H9 (cell line): ENCODE measurements at regions not wholly inside any gene's neighbourhood (a gene's known extent, or its start where the extent isn't known, plus 50 kb on each side); places are given as distances from the start of the nearest gene placed in this dataset.

Source experiments
- DNase-seq: peaks from one replicate; pipeline ENCODE4 v3.0.0-alpha.2; 2017
- H2AFZ ChIP-seq: one replicate; pipeline ENCODE4 v1.6.1; 2013; ENCODE audit warnings: mild to moderate bottlenecking, low read length, control low read depth, moderate library complexity
- H2AK5ac ChIP-seq: 2 replicates; pipeline ENCODE4 v1.6.1; 2013; ENCODE audit warnings: low read length, control low read depth, mixed read lengths; ENCODE audit not compliant: insufficient read length
- H2BK120ac ChIP-seq: one replicate; pipeline ENCODE4 v1.6.1; 2013; ENCODE audit warnings: low read depth, mild to moderate bottlenecking, low read length, control low read depth, inconsistent platforms; ENCODE audit not compliant: poor library complexity, severe bottlenecking
- H2BK12ac ChIP-seq: 2 replicates; pipeline ENCODE4 v1.6.1; 2013; ENCODE audit warnings: low read length, control low read depth, mixed read lengths, low read depth; ENCODE audit not compliant: insufficient read length
- H2BK15ac ChIP-seq: 2 replicates; pipeline ENCODE4 v1.6.1; 2013; ENCODE audit warnings: low read depth, low read length, control low read depth
- H2BK20ac ChIP-seq: one replicate; pipeline ENCODE4 v1.6.1; 2013; ENCODE audit warnings: low read depth, mild to moderate bottlenecking, low read length, control low read depth, inconsistent platforms; ENCODE audit not compliant: poor library complexity, severe bottlenecking
- H2BK5ac ChIP-seq: 2 replicates; pipeline ENCODE4 v1.6.1; 2013; ENCODE audit warnings: low read length, control low read depth, mixed read lengths; ENCODE audit not compliant: insufficient read length
- H3K14ac ChIP-seq: 2 replicates; pipeline ENCODE4 v1.6.1; 2013; ENCODE audit warnings: low read length, control low read depth; ENCODE audit not compliant: insufficient read depth
- H3K18ac ChIP-seq: 2 replicates; pipeline ENCODE4 v1.6.1; 2013; ENCODE audit warnings: low read depth, mild to moderate bottlenecking, mixed read lengths, low read length, control low read depth; ENCODE audit not compliant: insufficient read length
- H3K23ac ChIP-seq: 2 replicates; pipeline ENCODE4 v1.6.1; 2013; ENCODE audit warnings: low read length, control low read depth, mixed read lengths, low read depth; ENCODE audit not compliant: insufficient read length
- H3K23me2 ChIP-seq: 2 replicates; pipeline ENCODE4 v1.6.1; 2013; ENCODE audit warnings: low read depth, mild to moderate bottlenecking, mixed read lengths, low read length, control low read depth; ENCODE audit not compliant: insufficient read length, poor library complexity, severe bottlenecking
- H3K27ac ChIP-seq: 2 replicates; pipeline ENCODE4 v1.5.1; 2013; ENCODE audit warnings: low read length, control low read depth, mixed read lengths, low read depth; ENCODE audit not compliant: insufficient read length
- H3K27me3 ChIP-seq: 2 replicates; pipeline ENCODE4 v1.6.1; 2013; ENCODE audit warnings: low read length, control low read depth, inconsistent platforms; ENCODE audit not compliant: insufficient read depth
- H3K4ac ChIP-seq: 2 replicates; pipeline ENCODE4 v1.6.1; 2013; ENCODE audit warnings: low read depth, mild to moderate bottlenecking, control low read depth, inconsistent platforms, low read length, moderate library complexity
- H3K4me1 ChIP-seq: 2 replicates; pipeline ENCODE4 v1.6.1; 2013; ENCODE audit warnings: low read length, control low read depth, inconsistent platforms; ENCODE audit not compliant: insufficient read depth
- H3K4me2 ChIP-seq: 2 replicates; pipeline ENCODE4 v1.6.1; 2013; ENCODE audit warnings: low read length, control low read depth, mixed read lengths; ENCODE audit not compliant: insufficient read length, insufficient read depth
- H3K56ac ChIP-seq: 2 replicates; pipeline ENCODE4 v1.6.1; 2013; ENCODE audit warnings: low read depth, mild to moderate bottlenecking, mixed read lengths, low read length, control low read depth; ENCODE audit not compliant: insufficient read length
- H3K79me1 ChIP-seq: 2 replicates; pipeline ENCODE4 v1.6.1; 2013; ENCODE audit warnings: low read depth, mild to moderate bottlenecking, moderate library complexity, low read length, control low read depth, inconsistent platforms; ENCODE audit not compliant: insufficient read depth, poor library complexity, severe bottlenecking
- H3K79me2 ChIP-seq: 2 replicates; pipeline ENCODE4 v1.6.1; 2013; ENCODE audit warnings: low read length, control low read depth, inconsistent platforms; ENCODE audit not compliant: insufficient read depth
- H3K9ac ChIP-seq: 2 replicates; pipeline ENCODE4 v1.6.1; 2013; ENCODE audit warnings: low read length, control low read depth, mixed read lengths; ENCODE audit not compliant: insufficient read length; ENCODE audit errors: extremely low read depth
- H3K9me3 ChIP-seq: one replicate; pipeline ENCODE4 v1.6.1; 2013; ENCODE audit warnings: low read depth, low read length, inconsistent platforms; ENCODE audit not compliant: control insufficient read depth
- H3T11ph ChIP-seq: one replicate; pipeline ENCODE4 v1.6.1; 2013; ENCODE audit warnings: mild to moderate bottlenecking, low read length, control low read depth, inconsistent platforms
- H4K20me1 ChIP-seq: one replicate; pipeline ENCODE4 v1.6.1; 2013; ENCODE audit not compliant: control insufficient read depth, insufficient read length, insufficient read depth
- H4K5ac ChIP-seq: 2 replicates; pipeline ENCODE4 v1.6.1; 2013; ENCODE audit warnings: low read depth, mild to moderate bottlenecking, mixed read lengths, low read length, control low read depth; ENCODE audit not compliant: insufficient read length
- H4K8ac ChIP-seq: replicated peaks from 2 replicates; pipeline ENCODE4 v1.6.1; 2013; ENCODE audit warnings: low read length, control low read depth, mixed read lengths, low read depth; ENCODE audit not compliant: insufficient read length
- H4K91ac ChIP-seq: 2 replicates; pipeline ENCODE4 v1.6.1; 2013; ENCODE audit warnings: low read depth, mild to moderate bottlenecking, moderate library complexity, mixed read lengths, low read length, control low read depth; ENCODE audit not compliant: insufficient read length
- H3K27ac Mint-ChIP-seq, 3 experiments: 2 replicates in 2 of 3; 3 replicates in 1 of 3; pipeline ENCODE4 v1.8.0; 2020 to 2021; ENCODE audit warnings: mixed read lengths in 3 of 3, mild to moderate bottlenecking in 1 of 3, moderate library complexity in 1 of 3
- H3K27me3 Mint-ChIP-seq: 2 replicates; pipeline ENCODE4 v1.8.0; 2021; ENCODE audit warnings: low read depth, mild to moderate bottlenecking, moderate library complexity, mixed read lengths
- H3K36me3 Mint-ChIP-seq, 3 experiments: 2 replicates in 2 of 3; 3 replicates in 1 of 3; pipeline ENCODE4 v1.8.0; 2020 to 2021; ENCODE audit warnings: low read depth in 3 of 3, mixed read lengths in 3 of 3; ENCODE audit not compliant: insufficient read depth in 1 of 3
- H3K4me1 Mint-ChIP-seq, 2 experiments: 2 replicates each; pipeline ENCODE4 v1.8.0; 2020; ENCODE audit warnings: mixed read lengths in 2 of 2
- H3K4me3 Mint-ChIP-seq, 2 experiments: 2 replicates in 1 of 2; 3 replicates in 1 of 2; pipeline ENCODE4 v1.8.0; 2020 to 2021; ENCODE audit warnings: mild to moderate bottlenecking in 2 of 2, mixed read lengths in 2 of 2, moderate library complexity in 1 of 2
- H3K9me3 Mint-ChIP-seq, 2 experiments: 2 replicates in 1 of 2; 3 replicates in 1 of 2; pipeline ENCODE4 v1.8.0; 2020; ENCODE audit warnings: mild to moderate bottlenecking in 2 of 2, mixed read lengths in 2 of 2, moderate library complexity in 1 of 2
- WGBS: extraction: QIAGEN DNeasy Blood & Tissue Kit; methylation state at CpG from one replicate; pipeline ENCODE4 v1.1.7; 2013; ENCODE audit warnings: missing lambda C conversion rate, low lambda C conversion rate, mixed read lengths; ENCODE audit not compliant: insufficient read length; ENCODE audit errors: extremely low coverage; 5-methylcytosine and 5-hydroxymethylcytosine counted together
- TF ChIP-seq, protein P1 (sequence below): fragments of 200-600 bp; sonication (generic); conservative IDR thresholded peaks from 3 replicates; pipeline ENCODE4 v1.8.0; 2021; ENCODE audit warnings: antibody characterized with exemption, mild to moderate bottlenecking

DNA sequence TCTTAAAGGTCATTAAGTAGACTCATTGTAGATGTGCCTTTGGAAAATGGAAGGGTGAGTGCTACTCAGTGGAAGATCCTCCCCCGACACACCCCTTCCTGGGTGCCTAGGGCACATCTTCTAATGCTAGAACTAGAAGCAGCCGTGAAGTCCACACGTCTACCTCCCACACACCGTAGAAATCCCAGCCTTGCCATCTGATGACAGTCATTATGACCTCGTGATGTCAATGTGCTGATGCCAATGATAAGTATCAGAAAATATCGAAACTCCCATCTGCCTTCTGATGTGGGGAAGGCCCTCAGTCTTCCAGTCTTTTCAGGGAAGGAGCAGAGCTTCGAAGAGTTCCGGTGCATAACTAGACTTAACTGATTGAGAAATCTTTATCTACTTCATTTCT, 282.1 kb upstream of the ROPN1 start:
- no peak overlapping the region for H3K9ac ChIP-seq
- WGBS = no CpG with 5 or more reads among the region's 8 CpGs
- H2BK120ac ChIP-seq = no peak overlapping the region
- H2AFZ ChIP-seq = no peak overlapping the region
- no peak overlapping the region for H3K27ac ChIP-seq
- H3K14ac ChIP-seq = no peak overlapping the region
- H3K79me2 ChIP-seq = no peaks in the 10 kb centered on the region
- no peaks in the 10 kb centered on the region for H3K27me3 ChIP-seq
- no peak overlapping the region for H2BK20ac ChIP-seq
- no peak overlapping the region for H2AK5ac ChIP-seq
- no peak overlapping the region for H3K56ac ChIP-seq
- DNase-seq = no peak
- H3K23me2 ChIP-seq = no peaks in the 10 kb centered on the region
- no peak overlapping the region for H4K5ac ChIP-seq
- TF ChIP-seq, protein P1, sequence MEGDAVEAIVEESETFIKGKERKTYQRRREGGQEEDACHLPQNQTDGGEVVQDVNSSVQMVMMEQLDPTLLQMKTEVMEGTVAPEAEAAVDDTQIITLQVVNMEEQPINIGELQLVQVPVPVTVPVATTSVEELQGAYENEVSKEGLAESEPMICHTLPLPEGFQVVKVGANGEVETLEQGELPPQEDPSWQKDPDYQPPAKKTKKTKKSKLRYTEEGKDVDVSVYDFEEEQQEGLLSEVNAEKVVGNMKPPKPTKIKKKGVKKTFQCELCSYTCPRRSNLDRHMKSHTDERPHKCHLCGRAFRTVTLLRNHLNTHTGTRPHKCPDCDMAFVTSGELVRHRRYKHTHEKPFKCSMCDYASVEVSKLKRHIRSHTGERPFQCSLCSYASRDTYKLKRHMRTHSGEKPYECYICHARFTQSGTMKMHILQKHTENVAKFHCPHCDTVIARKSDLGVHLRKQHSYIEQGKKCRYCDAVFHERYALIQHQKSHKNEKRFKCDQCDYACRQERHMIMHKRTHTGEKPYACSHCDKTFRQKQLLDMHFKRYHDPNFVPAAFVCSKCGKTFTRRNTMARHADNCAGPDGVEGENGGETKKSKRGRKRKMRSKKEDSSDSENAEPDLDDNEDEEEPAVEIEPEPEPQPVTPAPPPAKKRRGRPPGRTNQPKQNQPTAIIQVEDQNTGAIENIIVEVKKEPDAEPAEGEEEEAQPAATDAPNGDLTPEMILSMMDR = no peak
- Mint-ChIP-seq H3K9me3 (no peaks in the 10 kb centered on the region), H3K36me3 (no peaks in the 10 kb centered on the region), H3K27me3 (no peaks in the 10 kb centered on the region), H3K27ac (no peak overlapping the region), H3K4me3 (no peak overlapping the region), H3K4me1 (peaks cover 4 to 8% of the 10 kb centered on the region in 2 experiments; a peak in 2 of 4 replicates)
- no peak overlapping the region for H3K18ac ChIP-seq
- no peak overlapping the region for H3K4me2 ChIP-seq
- no peaks in the 10 kb centered on the region for H4K20me1 ChIP-seq
- no peak overlapping the region for H3K23ac ChIP-seq
- H2BK12ac ChIP-seq = no peak overlapping the region
- H3K9me3 ChIP-seq = no peaks in the 10 kb centered on the region
- no peaks in the 10 kb centered on the region for H3K4me1 ChIP-seq
- no peak overlapping the region for H3K4ac ChIP-seq
- H3T11ph ChIP-seq = no peak overlapping the region
- H2BK5ac ChIP-seq = no peak overlapping the region
- H3K79me1 ChIP-seq = no peaks in the 10 kb centered on the region
- no peak overlapping the region for H4K91ac ChIP-seq
- H2BK15ac ChIP-seq = no peak overlapping the region
- no peak overlapping the region for H4K8ac ChIP-seq
